Cardiac muscle cell (in vitro differentiated cells and primary cell): ENCODE measurements at regions not wholly inside any gene's neighbourhood (a gene's known extent, or its start where the extent isn't known, plus 50 kb on each side); places are given as distances from the start of the nearest gene placed in this dataset.
"Not testable (repeated sequence)": the region's sequence is repeated elsewhere in the genome, so short reads cannot be mapped to it uniquely, and the experiment has no call there.

Experiments used
- DNase-seq, 2 donors: peaks; one replicate each; pipeline versions ENCODE4 v3.0.0 to v3.0.0-alpha.2; 2010 to 2017; ENCODE audit warnings: low read depth in 1 of 2, low spot score in 1 of 2
- H3K27ac ChIP-seq: fragments of 200-600 bp; sonication (generic); 2 replicates; pipeline ENCODE4 v1.5.1; 2016
- H3K27me3 ChIP-seq: fragments of 200-600 bp; sonication (generic); 2 replicates; pipeline ENCODE4 v1.6.0; 2016; ENCODE audit warnings: control low read depth
- H3K36me3 ChIP-seq: fragments of 200-600 bp; sonication (generic); 2 replicates; pipeline ENCODE4 v1.5.1; 2016; ENCODE audit warnings: control low read depth
- H3K4me1 ChIP-seq: fragments of 200-600 bp; sonication (generic); 2 replicates; pipeline ENCODE4 v1.8.1; 2017; ENCODE audit warnings: low read depth, mild to moderate bottlenecking, mixed run types
- H3K4me3 ChIP-seq: fragments of 200-600 bp; sonication (generic); 2 replicates; pipeline ENCODE4 v1.5.1; 2016; ENCODE audit warnings: mild to moderate bottlenecking
- H3K9me3 ChIP-seq: fragments of 200-600 bp; sonication (generic); 2 replicates; pipeline ENCODE4 v1.5.1; 2017; ENCODE audit warnings: low read depth, mild to moderate bottlenecking, control low read depth
- TF ChIP-seq, protein P1 (sequence below): IDR thresholded peaks from 2 replicates; pipeline ENCODE4 v1.5.1; 2012; ENCODE audit warnings: low read depth, mild to moderate bottlenecking, low read length

- Histone ChIP-seq H3K4me1 (no peaks in the 10 kb centered on the region), H3K27ac (no peak overlapping the region), H3K27me3 (no peaks in the 10 kb centered on the region), H3K4me3 (no peak overlapping the region), H3K9me3 (no peaks in the 10 kb centered on the region), H3K36me3 (no peaks in the 10 kb centered on the region)
- DNase-seq: no peak
- TF ChIP-seq, protein P1, sequence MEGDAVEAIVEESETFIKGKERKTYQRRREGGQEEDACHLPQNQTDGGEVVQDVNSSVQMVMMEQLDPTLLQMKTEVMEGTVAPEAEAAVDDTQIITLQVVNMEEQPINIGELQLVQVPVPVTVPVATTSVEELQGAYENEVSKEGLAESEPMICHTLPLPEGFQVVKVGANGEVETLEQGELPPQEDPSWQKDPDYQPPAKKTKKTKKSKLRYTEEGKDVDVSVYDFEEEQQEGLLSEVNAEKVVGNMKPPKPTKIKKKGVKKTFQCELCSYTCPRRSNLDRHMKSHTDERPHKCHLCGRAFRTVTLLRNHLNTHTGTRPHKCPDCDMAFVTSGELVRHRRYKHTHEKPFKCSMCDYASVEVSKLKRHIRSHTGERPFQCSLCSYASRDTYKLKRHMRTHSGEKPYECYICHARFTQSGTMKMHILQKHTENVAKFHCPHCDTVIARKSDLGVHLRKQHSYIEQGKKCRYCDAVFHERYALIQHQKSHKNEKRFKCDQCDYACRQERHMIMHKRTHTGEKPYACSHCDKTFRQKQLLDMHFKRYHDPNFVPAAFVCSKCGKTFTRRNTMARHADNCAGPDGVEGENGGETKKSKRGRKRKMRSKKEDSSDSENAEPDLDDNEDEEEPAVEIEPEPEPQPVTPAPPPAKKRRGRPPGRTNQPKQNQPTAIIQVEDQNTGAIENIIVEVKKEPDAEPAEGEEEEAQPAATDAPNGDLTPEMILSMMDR: no peak
Measured at GRCh38 chr7:110454713-110455112, 636.2 kb upstream of the LRRN3 start.

DNA sequence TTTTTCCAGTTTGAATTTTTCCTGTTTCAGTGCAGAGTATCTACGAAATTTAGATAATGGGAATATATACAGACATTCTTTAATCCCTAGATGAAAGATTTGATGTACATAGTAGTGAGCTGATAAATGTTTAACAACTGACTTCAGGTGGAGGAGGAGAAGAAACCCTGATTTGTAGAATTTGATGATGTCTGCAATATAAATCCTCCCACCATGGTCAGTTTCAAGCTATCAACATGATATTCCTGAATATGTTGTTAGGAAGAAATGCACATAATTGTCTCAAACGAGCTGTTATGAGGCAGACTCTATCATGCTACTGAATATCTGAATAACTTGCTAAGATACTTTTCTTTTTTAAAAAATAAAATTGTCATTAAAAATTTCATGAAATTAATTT lies 629.3 kb upstream of the LRRN3 start:
- no peaks in the 10 kb centered on the region for H3K4me1 ChIP-seq
- DNase-seq: no peak
- TF ChIP-seq, protein P1: no peak
- H3K4me3 ChIP-seq: no peak overlapping the region
- no peaks in the 10 kb centered on the region for H3K27me3 ChIP-seq
- H3K36me3 ChIP-seq: no peaks in the 10 kb centered on the region
- H3K27ac ChIP-seq: no peak overlapping the region
- H3K9me3 ChIP-seq: no peaks in the 10 kb centered on the region

DNA sequence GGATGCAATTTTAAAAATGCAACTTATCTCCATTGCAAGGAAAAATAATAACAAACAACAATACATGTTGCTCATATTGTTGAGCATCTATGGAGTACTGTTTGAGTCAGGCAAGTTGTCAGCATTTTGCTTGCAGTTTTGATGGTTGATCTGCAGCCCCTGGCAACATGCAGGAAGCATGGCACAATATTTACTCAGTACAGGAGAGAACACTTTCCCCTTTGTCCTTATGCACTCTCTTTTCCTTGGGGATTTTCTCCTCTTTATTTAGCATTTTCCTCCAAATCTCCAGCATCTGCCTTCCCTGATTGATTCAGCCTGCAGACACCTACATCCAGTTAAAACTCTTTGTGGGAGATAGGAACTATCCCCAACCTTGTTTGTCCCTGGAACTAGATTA lies 620.5 kb upstream of the LRRN3 start:
- Histone ChIP-seq H3K27me3 (no peaks in the 10 kb centered on the region), H3K36me3 (no peaks in the 10 kb centered on the region), H3K4me3 (no peak overlapping the region), H3K9me3 (no peaks in the 10 kb centered on the region), H3K27ac (no peak overlapping the region), H3K4me1 (no peaks in the 10 kb centered on the region)
- no peak for DNase-seq
- TF ChIP-seq, protein P1: no peak

DNA sequence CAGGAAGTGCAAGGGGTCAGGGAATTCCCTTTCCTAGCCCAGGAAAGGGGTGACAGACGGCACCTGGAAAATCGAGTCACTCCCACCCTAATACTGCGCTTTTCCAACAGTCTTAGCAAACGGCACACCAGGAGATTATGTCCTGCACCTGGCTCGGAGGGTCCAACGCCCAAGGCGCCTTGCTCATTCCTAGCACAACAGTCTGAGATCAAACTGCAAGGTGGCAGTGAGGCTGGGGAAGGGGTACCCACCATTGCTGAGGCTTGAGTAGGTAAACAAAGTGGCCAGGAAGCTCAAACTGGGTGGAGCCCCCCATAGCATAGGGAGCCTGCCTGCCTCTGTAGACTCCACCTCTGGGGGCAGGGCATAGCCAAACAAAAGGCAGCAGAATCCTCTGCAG lies 618.5 kb upstream of the LRRN3 start:
- not testable (repeated sequence) for H3K27me3 ChIP-seq, H3K4me3 ChIP-seq, H3K4me1 ChIP-seq, H3K27ac ChIP-seq, H3K36me3 ChIP-seq, H3K9me3 ChIP-seq, DNase-seq

GRCh38 chr7:110480964-110481363 lies 610.0 kb upstream of the LRRN3 start:
- Histone ChIP-seq H3K9me3 (no peaks in the 10 kb centered on the region), H3K4me3 (no peak overlapping the region), H3K27ac (no peak overlapping the region), H3K4me1 (no peaks in the 10 kb centered on the region), H3K36me3 (no peaks in the 10 kb centered on the region), H3K27me3 (no peaks in the 10 kb centered on the region)
- DNase-seq: no peak
- TF ChIP-seq, protein P1: no peak

DNA sequence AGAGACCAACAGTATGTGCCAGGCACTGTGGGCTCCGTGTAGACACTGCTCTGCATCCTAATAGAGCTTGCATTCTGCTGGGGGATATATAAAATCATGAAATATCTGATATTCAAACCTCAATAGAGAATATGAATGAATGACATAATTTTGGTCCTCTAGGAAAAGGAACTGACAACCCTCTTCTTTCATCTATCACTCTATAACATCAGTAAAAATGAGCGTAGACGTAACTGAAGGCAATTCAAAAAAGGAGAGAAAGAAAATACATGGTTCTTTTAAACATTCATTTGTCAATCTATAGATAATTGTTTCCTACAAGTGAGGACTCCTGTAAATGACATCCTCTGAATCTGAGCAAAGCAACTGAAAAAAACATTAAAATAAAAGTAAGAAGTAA lies 607.4 kb upstream of the LRRN3 start:
- H3K36me3 ChIP-seq: no peaks in the 10 kb centered on the region
- DNase-seq: no peak
- TF ChIP-seq, protein P1: no peak

More for the DNA sequence above, 607.4 kb upstream of the LRRN3 start:
- Histone ChIP-seq H3K27me3 (no peaks in the 10 kb centered on the region), H3K4me1 (no peaks in the 10 kb centered on the region), H3K27ac (no peak overlapping the region), H3K4me3 (no peak overlapping the region), H3K9me3 (no peaks in the 10 kb centered on the region)
